Mesendoderm (in vitro differentiated cells): ENCODE measurements at regions not wholly inside any gene's neighbourhood (a gene's known extent, or its start where the extent isn't known, plus 50 kb on each side); places are given as distances from the start of the nearest gene placed in this dataset.

ENCODE experiments used
- DNase-seq: peaks from one replicate; pipeline ENCODE4 v3.0.0; 2013
- H2AK5ac ChIP-seq: 2 replicates; pipeline ENCODE4 v1.6.1; 2013; ENCODE audit warnings: low read length, inconsistent platforms
- H2BK120ac ChIP-seq: 2 replicates; pipeline ENCODE4 v1.6.1; 2013; ENCODE audit warnings: low read depth, mild to moderate bottlenecking, low read length, moderate library complexity, mixed read lengths
- H2BK15ac ChIP-seq: replicated peaks from 2 replicates; pipeline ENCODE4 v1.6.1; 2013; ENCODE audit warnings: low read depth, mild to moderate bottlenecking, moderate library complexity
- H2BK5ac ChIP-seq: 2 replicates; pipeline ENCODE4 v1.6.1; 2013; ENCODE audit warnings: low read length, inconsistent platforms
- H3K18ac ChIP-seq: 2 replicates; pipeline ENCODE4 v1.6.1; 2013; ENCODE audit warnings: mild to moderate bottlenecking, low read length, mixed read lengths
- H3K23ac ChIP-seq: one replicate; pipeline ENCODE4 v1.6.1; 2013; ENCODE audit warnings: low read length
- H3K27ac ChIP-seq: 2 replicates; pipeline ENCODE4 v1.5.1; 2013; ENCODE audit warnings: low read depth, mild to moderate bottlenecking, inconsistent platforms, low read length, moderate library complexity
- H3K27me3 ChIP-seq: 2 replicates; pipeline ENCODE4 v1.6.1; 2013; ENCODE audit warnings: low read length, control low read depth, mild to moderate bottlenecking, inconsistent platforms; ENCODE audit not compliant: insufficient read depth, poor library complexity
- H3K36me3 ChIP-seq: 2 replicates; pipeline ENCODE4 v1.6.1; 2013; ENCODE audit warnings: low read length, inconsistent platforms; ENCODE audit not compliant: control insufficient read depth, insufficient read depth
- H3K4ac ChIP-seq: one replicate; pipeline ENCODE4 v1.6.1; 2013; ENCODE audit warnings: low read depth, mild to moderate bottlenecking, low read length, moderate library complexity
- H3K4me1 ChIP-seq: 2 replicates; pipeline ENCODE4 v1.6.1; 2013; ENCODE audit warnings: low read depth, low read length, inconsistent platforms; ENCODE audit not compliant: control insufficient read depth
- H3K4me2 ChIP-seq: 2 replicates; pipeline ENCODE4 v1.6.1; 2013; ENCODE audit warnings: low read length
- H3K4me3 ChIP-seq: 2 replicates; pipeline ENCODE4 v1.5.1; 2013; ENCODE audit warnings: mild to moderate bottlenecking, low read length
- H3K56ac ChIP-seq: one replicate; pipeline ENCODE4 v1.6.1; 2013; ENCODE audit warnings: low read length
- H3K79me1 ChIP-seq: 2 replicates; pipeline ENCODE4 v1.6.1; 2013; ENCODE audit warnings: low read length, inconsistent platforms
- H3K79me2 ChIP-seq: 2 replicates; pipeline ENCODE4 v1.6.1; 2013; ENCODE audit warnings: mild to moderate bottlenecking, low read length; ENCODE audit not compliant: control insufficient read depth, insufficient read depth
- H3K9ac ChIP-seq: 2 replicates; pipeline ENCODE4 v1.6.1; 2013; ENCODE audit warnings: low read length, inconsistent platforms
- H4K5ac ChIP-seq: one replicate; pipeline ENCODE4 v1.6.1; 2013; ENCODE audit warnings: low read length
- H4K8ac ChIP-seq: one replicate; pipeline ENCODE4 v1.6.1; 2013; ENCODE audit warnings: low read depth, mild to moderate bottlenecking, control low read depth, low read length, moderate library complexity
- WGBS: extraction: QIAGEN DNeasy Blood & Tissue Kit; methylation state at CpG from one replicate; pipeline ENCODE4 v1.1.7; 2013; ENCODE audit warnings: low lambda C conversion rate, missing lambda C conversion rate; ENCODE audit not compliant: insufficient coverage; ENCODE audit errors: extremely low coverage; 5-methylcytosine and 5-hydroxymethylcytosine counted together

GRCh38 chr1:239823852-239824251, 267.8 kb upstream of the FMN2 start:
- H3K4me2 ChIP-seq: no peak overlapping the region
- no peak overlapping the region for H2BK15ac ChIP-seq
- H3K23ac ChIP-seq: no peak overlapping the region
- no peaks in the 10 kb centered on the region for H3K4me1 ChIP-seq
- H3K4ac ChIP-seq: no peak overlapping the region
- H3K56ac ChIP-seq: no peak overlapping the region
- H3K4me3 ChIP-seq: no peak overlapping the region
- WGBS: no CpG with 5 or more reads among the region's 13 CpGs
- H3K27me3 ChIP-seq: no peaks in the 10 kb centered on the region
- no peak overlapping the region for H2AK5ac ChIP-seq
- H2BK5ac ChIP-seq: no peak overlapping the region
- H3K79me1 ChIP-seq: no peaks in the 10 kb centered on the region
- H3K36me3 ChIP-seq: no peaks in the 10 kb centered on the region
- no peak for DNase-seq
- no peak overlapping the region for H4K8ac ChIP-seq
- no peak overlapping the region for H3K9ac ChIP-seq
- H4K5ac ChIP-seq: no peak overlapping the region
- H3K79me2 ChIP-seq: no peaks in the 10 kb centered on the region
- H3K18ac ChIP-seq: no peak overlapping the region
- no peak overlapping the region for H3K27ac ChIP-seq
- H2BK120ac ChIP-seq: no peak overlapping the region

- H3K4ac ChIP-seq: no peak overlapping the region
- H3K79me2 ChIP-seq: no peaks in the 10 kb centered on the region
- no peak overlapping the region for H3K4me2 ChIP-seq
- no peak overlapping the region for H3K18ac ChIP-seq
- H3K79me1 ChIP-seq: no peaks in the 10 kb centered on the region
- no peaks in the 10 kb centered on the region for H3K27me3 ChIP-seq
- no peak for DNase-seq
- no peak overlapping the region for H4K8ac ChIP-seq
- H2BK15ac ChIP-seq: no peak overlapping the region
- no peak overlapping the region for H3K27ac ChIP-seq
- WGBS: no CpG with 5 or more reads among the region's 5 CpGs
- no peaks in the 10 kb centered on the region for H3K36me3 ChIP-seq
- no peak overlapping the region for H3K9ac ChIP-seq
- H3K4me1 ChIP-seq: no peaks in the 10 kb centered on the region
- no peak overlapping the region for H3K23ac ChIP-seq
- H2AK5ac ChIP-seq: no peak overlapping the region
- no peak overlapping the region for H2BK5ac ChIP-seq
- no peak overlapping the region for H4K5ac ChIP-seq
- H2BK120ac ChIP-seq: no peak overlapping the region
- H3K4me3 ChIP-seq: no peak overlapping the region
- no peak overlapping the region for H3K56ac ChIP-seq
Measured at GRCh38 chr1:239826211-239826610, 265.5 kb upstream of the FMN2 start.

GRCh38 chr1:239826736-239827135, 264.9 kb upstream of the FMN2 start:
- Histone ChIP-seq H2BK5ac (no peak overlapping the region), H3K27ac (no peak overlapping the region), H3K4me1 (no peaks in the 10 kb centered on the region), H3K36me3 (no peaks in the 10 kb centered on the region), H4K5ac (no peak overlapping the region), H3K56ac (no peak overlapping the region), H2AK5ac (no peak overlapping the region), H3K4me3 (no peak overlapping the region), H2BK15ac (no peak overlapping the region), H3K4me2 (no peak overlapping the region), H3K9ac (no peak overlapping the region), H4K8ac (no peak overlapping the region), H3K23ac (no peak overlapping the region), H3K79me2 (no peaks in the 10 kb centered on the region), H3K79me1 (no peaks in the 10 kb centered on the region), H3K27me3 (no peaks in the 10 kb centered on the region), H3K4ac (no peak overlapping the region), H2BK120ac (no peak overlapping the region), H3K18ac (no peak overlapping the region)
- no peak for DNase-seq
- no CpG with 5 or more reads among the region's 1 CpG for WGBS

- H2AK5ac ChIP-seq: no peak overlapping the region
- no peak overlapping the region for H2BK15ac ChIP-seq
- H3K4me1 ChIP-seq: no peaks in the 10 kb centered on the region
- no peaks in the 10 kb centered on the region for H3K79me1 ChIP-seq
- no CpG with 5 or more reads among the region's 1 CpG for WGBS
- H3K79me2 ChIP-seq: no peaks in the 10 kb centered on the region
- H3K4me2 ChIP-seq: no peak overlapping the region
- H3K23ac ChIP-seq: no peak overlapping the region
- no peak overlapping the region for H3K9ac ChIP-seq
- H3K27ac ChIP-seq: no peak overlapping the region
- H3K56ac ChIP-seq: no peak overlapping the region
- no peak overlapping the region for H4K8ac ChIP-seq
- no peak overlapping the region for H2BK120ac ChIP-seq
- H2BK5ac ChIP-seq: no peak overlapping the region
- no peak overlapping the region for H4K5ac ChIP-seq
- no peak overlapping the region for H3K4me3 ChIP-seq
- H3K36me3 ChIP-seq: no peaks in the 10 kb centered on the region
- no peak overlapping the region for H3K18ac ChIP-seq
- DNase-seq: no peak
- H3K4ac ChIP-seq: no peak overlapping the region
- no peaks in the 10 kb centered on the region for H3K27me3 ChIP-seq
Measured at GRCh38 chr1:239829535-239829934, 262.1 kb upstream of the FMN2 start.

GRCh38 chr1:239831577-239832355, 259.9 kb upstream of the FMN2 start:
- WGBS: no CpG with 5 or more reads among the region's 5 CpGs
- H4K8ac ChIP-seq: no peak overlapping the region
- no peak overlapping the region for H2BK5ac ChIP-seq
- H3K9ac ChIP-seq: no peak overlapping the region
- no peak for DNase-seq
- no peaks in the 10 kb centered on the region for H3K79me1 ChIP-seq
- H2BK15ac ChIP-seq: no peak overlapping the region
- no peaks in the 10 kb centered on the region for H3K27me3 ChIP-seq
- H3K4me2 ChIP-seq: no peak overlapping the region
- H3K79me2 ChIP-seq: no peaks in the 10 kb centered on the region
- H2BK120ac ChIP-seq: no peak overlapping the region
- H2AK5ac ChIP-seq: no peak overlapping the region
- no peak overlapping the region for H3K4ac ChIP-seq
- H3K23ac ChIP-seq: no peak overlapping the region
- no peak overlapping the region for H3K4me3 ChIP-seq
- no peak overlapping the region for H3K18ac ChIP-seq
- no peaks in the 10 kb centered on the region for H3K4me1 ChIP-seq
- H3K56ac ChIP-seq: no peak overlapping the region
- H3K36me3 ChIP-seq: no peaks in the 10 kb centered on the region
- no peak overlapping the region for H3K27ac ChIP-seq
- no peak overlapping the region for H4K5ac ChIP-seq

- Histone ChIP-seq H3K79me2 (no peaks in the 10 kb centered on the region), H3K18ac (no peak overlapping the region), H3K27me3 (no peaks in the 10 kb centered on the region), H3K56ac (no peak overlapping the region), H3K27ac (no peak overlapping the region), H4K5ac (no peak overlapping the region), H3K4me1 (no peaks in the 10 kb centered on the region), H3K36me3 (no peaks in the 10 kb centered on the region), H3K4me3 (no peak overlapping the region), H4K8ac (no peak overlapping the region), H2BK15ac (no peak overlapping the region), H2AK5ac (no peak overlapping the region), H3K9ac (no peak overlapping the region), H2BK5ac (no peak overlapping the region), H3K79me1 (no peaks in the 10 kb centered on the region), H3K4ac (no peak overlapping the region), H2BK120ac (no peak overlapping the region), H3K23ac (no peak overlapping the region), H3K4me2 (no peak overlapping the region)
- WGBS: no CpG with 5 or more reads among the region's 2 CpGs
- no peak for DNase-seq
Measured at GRCh38 chr1:239833723-239834122, 258.0 kb upstream of the FMN2 start.
